ENCODE measurements at regions not wholly inside any gene's neighbourhood (a gene's known extent, or its start where the extent isn't known, plus 50 kb on each side); places are given as distances from the start of the nearest gene placed in this dataset.

DNA sequence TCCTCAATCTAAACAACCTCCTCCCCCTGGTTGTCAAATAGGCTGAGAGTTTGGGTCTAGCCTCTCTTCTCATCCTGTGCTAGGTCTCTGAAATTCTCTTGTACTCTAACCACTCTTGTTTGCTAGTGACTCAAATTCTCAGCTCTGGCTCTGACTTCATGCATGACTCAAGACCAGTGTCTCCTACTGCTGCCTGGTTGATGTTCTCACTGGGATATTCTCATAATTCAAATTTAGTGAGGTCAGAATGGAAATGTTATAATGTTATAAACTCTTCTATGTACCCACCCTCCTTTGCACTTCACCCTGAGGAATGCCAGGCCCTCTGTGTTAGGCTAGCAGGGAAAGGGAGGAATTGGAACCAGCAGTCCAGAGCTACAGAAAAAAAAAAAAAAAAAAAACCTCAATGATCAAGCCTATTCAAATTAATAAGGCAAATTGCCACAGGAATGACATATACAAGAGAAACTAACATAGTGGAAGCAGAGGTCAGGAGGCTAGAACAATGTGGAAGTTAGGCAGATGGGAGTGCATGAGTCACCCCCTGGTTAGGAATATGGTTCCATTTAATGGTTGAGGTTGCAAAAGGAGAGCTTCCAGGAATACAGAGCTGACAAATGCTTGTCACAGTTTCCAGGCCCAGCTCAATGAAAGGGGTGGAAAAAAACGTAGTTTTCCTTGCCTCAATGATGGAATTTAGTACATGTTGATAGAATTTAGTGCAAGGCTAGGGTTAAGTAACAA, 459.5 kb downstream of the RMST start:
- H3K9me3 ChIP-seq (ENCODE audit: low read length): no peaks in the 10 kb centered on the region
- no peak overlapping the region for H2AFZ ChIP-seq (ENCODE audit: low read depth, low read length)
- no peaks in the 10 kb centered on the region for H3K36me3 ChIP-seq (ENCODE audit: insufficient read depth, low read length)
- no peaks in the 10 kb centered on the region for H3K27me3 ChIP-seq (ENCODE audit: insufficient read depth, low read length)
- peaks cover 5% of the 10 kb centered on the region for H3K4me1 ChIP-seq (ENCODE audit: insufficient read depth, low read length)
- H3K4me3 ChIP-seq (ENCODE audit: low read length): no peak overlapping the region

DNA sequence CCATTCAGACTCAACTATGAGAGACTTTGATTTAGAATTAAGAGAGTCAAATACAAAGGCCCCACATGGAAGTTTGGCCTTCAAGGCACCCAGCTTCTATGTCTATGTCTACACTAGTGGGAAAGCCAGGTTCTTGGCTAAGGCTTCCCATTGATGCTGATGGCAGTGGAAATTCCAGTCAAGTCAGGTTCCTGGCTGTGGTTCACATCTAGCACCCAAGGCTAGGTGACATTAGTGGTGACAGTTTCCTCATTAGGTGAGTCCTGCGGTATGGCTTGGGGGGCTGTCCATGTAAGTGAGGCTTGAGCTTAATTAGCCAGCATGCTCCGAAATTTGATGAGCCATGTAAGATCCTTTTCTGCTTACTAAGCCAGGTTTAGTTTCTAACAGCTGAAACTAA, 460.9 kb downstream of the RMST start:
- Histone ChIP-seq H3K4me3 (ENCODE audit: low read length) (no peak overlapping the region), H2AFZ (ENCODE audit: low read depth, low read length) (no peak overlapping the region), H3K4me1 (ENCODE audit: insufficient read depth, low read length) (peaks cover 5% of the 10 kb centered on the region), H3K27me3 (ENCODE audit: insufficient read depth, low read length) (no peaks in the 10 kb centered on the region), H3K9me3 (ENCODE audit: low read length) (no peaks in the 10 kb centered on the region), H3K36me3 (ENCODE audit: insufficient read depth, low read length) (no peaks in the 10 kb centered on the region)

DNA sequence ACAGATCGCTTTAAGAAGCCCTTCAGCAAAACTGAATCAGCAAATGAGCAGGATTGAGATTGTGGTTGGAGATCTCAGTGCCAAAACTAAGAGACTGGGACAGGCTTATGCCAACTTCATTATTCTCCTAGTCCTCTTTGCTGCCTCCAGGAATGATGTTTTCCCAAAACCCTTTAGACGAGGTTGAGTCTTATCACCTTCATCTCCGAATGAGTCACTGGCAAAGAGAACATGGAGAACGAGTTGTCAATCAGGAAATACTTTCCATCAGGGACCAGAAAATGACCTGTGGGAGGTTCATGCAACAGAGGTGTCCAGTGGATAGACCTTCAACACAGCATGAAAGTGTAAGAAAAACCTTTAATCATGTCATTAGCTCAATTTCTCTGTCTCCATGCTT, 461.5 kb downstream of the RMST start:
- no peaks in the 10 kb centered on the region for H3K9me3 ChIP-seq (ENCODE audit: low read length)
- H3K4me1 ChIP-seq (ENCODE audit: insufficient read depth, low read length): peaks cover 5% of the 10 kb centered on the region
- no peaks in the 10 kb centered on the region for H3K36me3 ChIP-seq (ENCODE audit: insufficient read depth, low read length)
- H3K4me3 ChIP-seq (ENCODE audit: low read length): no peak overlapping the region
- no peak overlapping the region for H2AFZ ChIP-seq (ENCODE audit: low read depth, low read length)
- H3K27me3 ChIP-seq (ENCODE audit: insufficient read depth, low read length): no peaks in the 10 kb centered on the region

GRCh38 chr12:97927977-97928376, 465.4 kb downstream of the RMST start:
- Histone ChIP-seq H3K4me1 (ENCODE audit: insufficient read depth, low read length) (no peaks in the 10 kb centered on the region), H3K27me3 (ENCODE audit: insufficient read depth, low read length) (no peaks in the 10 kb centered on the region), H3K9me3 (ENCODE audit: low read length) (no peaks in the 10 kb centered on the region), H3K36me3 (ENCODE audit: insufficient read depth, low read length) (no peaks in the 10 kb centered on the region), H3K4me3 (ENCODE audit: low read length) (no peak overlapping the region), H2AFZ (ENCODE audit: low read depth, low read length) (no peak overlapping the region)

GRCh38 chr12:97936165-97936564, 473.6 kb downstream of the RMST start:
- Histone ChIP-seq H3K36me3 (ENCODE audit: insufficient read depth, low read length) (no peaks in the 10 kb centered on the region), H3K27me3 (ENCODE audit: insufficient read depth, low read length) (peaks cover 3% of the 10 kb centered on the region), H2AFZ (ENCODE audit: low read depth, low read length) (no peak overlapping the region), H3K4me1 (ENCODE audit: insufficient read depth, low read length) (peaks cover 10% of the 10 kb centered on the region), H3K4me3 (ENCODE audit: low read length) (no peak overlapping the region), H3K9me3 (ENCODE audit: low read length) (no peaks in the 10 kb centered on the region)

GRCh38 chr12:97938031-97938430, 475.4 kb downstream of the RMST start:
- Histone ChIP-seq H3K4me3 (ENCODE audit: low read length) (no peak overlapping the region), H3K4me1 (ENCODE audit: insufficient read depth, low read length) (peaks cover 10% of the 10 kb centered on the region), H3K36me3 (ENCODE audit: insufficient read depth, low read length) (no peaks in the 10 kb centered on the region), H2AFZ (ENCODE audit: low read depth, low read length) (no peak overlapping the region), H3K27me3 (ENCODE audit: insufficient read depth, low read length) (peaks cover 3% of the 10 kb centered on the region), H3K9me3 (ENCODE audit: low read length) (no peaks in the 10 kb centered on the region)

DNA sequence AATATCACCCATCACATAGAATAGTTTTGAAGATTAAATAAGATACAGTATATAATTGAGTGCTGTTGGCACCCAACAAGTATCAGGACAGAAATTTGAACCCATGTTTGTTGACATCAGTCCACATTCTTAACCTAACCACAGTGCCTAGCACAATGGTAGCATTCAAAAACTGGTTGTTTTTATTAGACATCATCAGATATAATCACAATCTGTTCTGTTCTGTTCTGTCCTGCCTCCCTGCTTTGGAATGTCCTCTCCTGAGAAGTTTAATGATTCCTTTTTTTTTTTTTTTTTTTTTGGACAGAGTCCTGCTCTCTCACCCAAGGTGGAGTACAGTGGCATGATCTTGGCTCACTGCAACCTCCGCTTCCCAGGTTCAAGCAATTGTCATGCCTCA, 476.6 kb downstream of the RMST start:
- no peak overlapping the region for H2AFZ ChIP-seq (ENCODE audit: low read depth, low read length)
- H3K4me3 ChIP-seq (ENCODE audit: low read length): no peak overlapping the region
- peaks cover 10% of the 10 kb centered on the region for H3K4me1 ChIP-seq (ENCODE audit: insufficient read depth, low read length)
- peaks cover 3% of the 10 kb centered on the region for H3K27me3 ChIP-seq (ENCODE audit: insufficient read depth, low read length)
- no peaks in the 10 kb centered on the region for H3K9me3 ChIP-seq (ENCODE audit: low read length)
- no peaks in the 10 kb centered on the region for H3K36me3 ChIP-seq (ENCODE audit: insufficient read depth, low read length)

DNA sequence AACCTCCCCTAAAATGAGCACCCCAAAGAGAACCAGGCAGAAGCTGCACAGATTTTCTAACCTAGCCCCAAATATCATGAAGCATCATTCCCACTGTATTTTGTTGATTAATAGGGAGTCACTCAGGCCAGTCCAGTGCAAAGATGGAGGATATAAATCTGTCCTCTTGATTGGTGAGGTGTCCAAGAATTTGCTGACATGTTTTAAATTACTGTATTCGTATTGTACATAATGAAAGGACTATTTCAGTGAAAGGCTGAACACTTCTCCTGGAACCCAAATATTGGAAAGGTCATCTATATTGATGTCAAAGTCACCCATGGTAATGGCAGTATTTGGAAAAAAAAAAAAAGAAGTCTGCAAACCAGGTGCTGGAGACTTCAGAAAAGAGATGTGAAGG, 477.5 kb downstream of the RMST start:
- Histone ChIP-seq H3K4me1 (ENCODE audit: insufficient read depth, low read length) (peaks cover 10% of the 10 kb centered on the region), H3K27me3 (ENCODE audit: insufficient read depth, low read length) (peaks cover 3% of the 10 kb centered on the region), H3K4me3 (ENCODE audit: low read length) (no peak overlapping the region), H2AFZ (ENCODE audit: low read depth, low read length) (no peak overlapping the region), H3K9me3 (ENCODE audit: low read length) (no peaks in the 10 kb centered on the region), H3K36me3 (ENCODE audit: insufficient read depth, low read length) (no peaks in the 10 kb centered on the region)

DNA sequence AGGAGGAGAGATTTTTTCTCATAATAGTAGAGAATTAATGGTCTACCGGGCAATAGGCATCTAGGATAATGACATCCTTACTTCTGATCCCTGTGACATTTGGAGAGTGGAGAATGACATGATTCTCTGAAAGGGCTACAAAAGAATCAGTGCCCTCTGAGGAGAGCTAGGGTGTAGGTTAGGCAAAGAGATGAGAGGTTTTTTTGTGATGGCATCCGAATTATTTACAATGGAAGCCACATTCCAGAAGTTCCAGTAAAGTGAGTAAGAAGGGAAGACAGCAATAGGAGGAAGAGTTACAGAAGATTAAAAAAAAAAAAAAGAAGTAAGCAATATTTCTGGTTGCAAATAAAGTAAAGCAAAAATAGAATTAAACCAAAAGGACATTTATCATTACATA, 478.0 kb downstream of the RMST start:
- Histone ChIP-seq H3K4me3 (ENCODE audit: low read length) (no peak overlapping the region), H3K9me3 (ENCODE audit: low read length) (no peaks in the 10 kb centered on the region)

DNA sequence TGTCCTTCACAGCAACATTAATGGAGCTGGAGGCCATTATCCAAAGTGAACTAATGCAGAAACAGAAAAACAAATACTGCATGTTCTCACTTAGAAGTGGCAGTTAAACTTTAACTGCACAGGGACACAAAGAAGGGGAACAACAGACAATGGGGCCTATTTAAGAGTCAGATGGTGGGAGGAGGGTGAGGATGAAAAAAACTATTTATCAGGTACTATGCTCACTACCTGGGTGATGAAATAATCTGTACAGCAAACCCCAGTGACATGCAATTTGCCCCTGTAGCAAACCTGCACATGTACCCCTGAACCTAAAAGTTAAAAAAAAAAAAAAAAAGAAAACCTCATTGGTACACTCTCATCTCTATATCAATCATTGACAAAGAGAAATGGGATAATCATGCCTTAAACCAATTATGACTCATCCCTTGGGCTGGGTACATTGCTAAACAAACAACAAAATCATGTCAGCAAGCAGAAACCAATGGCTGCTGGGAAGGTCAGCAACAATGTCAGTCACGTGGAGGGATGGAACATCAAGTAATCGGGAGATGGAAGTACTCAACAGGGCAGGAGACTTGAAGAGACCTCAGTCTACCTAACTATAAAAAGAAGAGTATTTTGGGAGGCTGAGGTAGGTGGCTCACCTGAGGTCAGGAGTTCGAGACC, 479.2 kb downstream of the RMST start:
- H2AFZ ChIP-seq (ENCODE audit: low read depth, low read length): no peak overlapping the region
- peaks cover 3% of the 10 kb centered on the region for H3K27me3 ChIP-seq (ENCODE audit: insufficient read depth, low read length)
- H3K4me3 ChIP-seq (ENCODE audit: low read length): no peak overlapping the region
- H3K4me1 ChIP-seq (ENCODE audit: insufficient read depth, low read length): peaks cover 10% of the 10 kb centered on the region
- H3K36me3 ChIP-seq (ENCODE audit: insufficient read depth, low read length): no peaks in the 10 kb centered on the region
- H3K9me3 ChIP-seq (ENCODE audit: low read length): no peaks in the 10 kb centered on the region

More for the DNA sequence above, 478.0 kb downstream of the RMST start:
- Histone ChIP-seq H2AFZ (ENCODE audit: low read depth, low read length) (no peak overlapping the region), H3K36me3 (ENCODE audit: insufficient read depth, low read length) (no peaks in the 10 kb centered on the region), H3K4me1 (ENCODE audit: insufficient read depth, low read length) (peaks cover 10% of the 10 kb centered on the region), H3K27me3 (ENCODE audit: insufficient read depth, low read length) (peaks cover 3% of the 10 kb centered on the region)

- Histone ChIP-seq H3K4me1 (ENCODE audit: insufficient read depth, low read length) (peaks cover 10% of the 10 kb centered on the region), H3K4me3 (ENCODE audit: low read length) (no peak overlapping the region), H2AFZ (ENCODE audit: low read depth, low read length) (no peak overlapping the region), H3K9me3 (ENCODE audit: low read length) (peaks cover 3% of the 10 kb centered on the region), H3K36me3 (ENCODE audit: insufficient read depth, low read length) (no peaks in the 10 kb centered on the region), H3K27me3 (ENCODE audit: insufficient read depth, low read length) (no peaks in the 10 kb centered on the region)
Measured at GRCh38 chr12:97943359-97943758, 480.8 kb downstream of the RMST start.

- H2AFZ ChIP-seq (ENCODE audit: low read depth, low read length): no peak overlapping the region
- H3K9me3 ChIP-seq (ENCODE audit: low read length): peaks cover 3% of the 10 kb centered on the region
- no peaks in the 10 kb centered on the region for H3K36me3 ChIP-seq (ENCODE audit: insufficient read depth, low read length)
- H3K4me3 ChIP-seq (ENCODE audit: low read length): no peak overlapping the region
- peaks cover 10% of the 10 kb centered on the region for H3K4me1 ChIP-seq (ENCODE audit: insufficient read depth, low read length)
- no peaks in the 10 kb centered on the region for H3K27me3 ChIP-seq (ENCODE audit: insufficient read depth, low read length)
Measured at GRCh38 chr12:97944576-97944975, 482.0 kb downstream of the RMST start.

DNA sequence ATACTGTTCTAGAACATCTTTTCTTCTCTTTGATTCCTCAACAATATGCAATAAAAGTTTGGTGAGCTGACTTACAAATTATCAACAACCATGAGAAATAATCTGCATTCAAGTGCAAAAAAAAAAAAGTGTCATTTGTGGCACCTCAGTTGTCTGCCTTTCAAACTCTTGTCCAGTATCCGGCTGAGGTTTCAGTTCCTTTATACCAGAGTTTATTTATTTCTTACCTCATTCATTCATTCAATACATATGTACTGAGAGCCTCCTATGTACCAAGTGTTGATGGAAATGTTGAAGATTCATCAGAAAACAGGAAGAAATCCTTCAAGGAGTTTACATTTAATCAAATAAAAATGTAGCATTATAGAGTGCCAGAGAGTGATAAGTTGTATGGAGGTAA, 484.1 kb downstream of the RMST start:
- Histone ChIP-seq H3K36me3 (ENCODE audit: insufficient read depth, low read length) (no peaks in the 10 kb centered on the region), H3K27me3 (ENCODE audit: insufficient read depth, low read length) (no peaks in the 10 kb centered on the region), H3K4me3 (ENCODE audit: low read length) (no peak overlapping the region)

More for the DNA sequence above, 484.1 kb downstream of the RMST start:
- no peak overlapping the region for H2AFZ ChIP-seq (ENCODE audit: low read depth, low read length)
- peaks cover 3% of the 10 kb centered on the region for H3K9me3 ChIP-seq (ENCODE audit: low read length)
- no peaks in the 10 kb centered on the region for H3K4me1 ChIP-seq (ENCODE audit: insufficient read depth, low read length)
